Peyer's patch (tissue), 4 donors: ENCODE measurements at regions not wholly inside any gene's neighbourhood (a gene's known extent, or its start where the extent isn't known, plus 50 kb on each side); places are given as distances from the start of the nearest gene placed in this dataset.

Experiments
- DNase-seq, 3 donors: peaks; one replicate each; pipeline ENCODE4 v3.0.0-alpha.2; 2017 to 2019
- H3K27ac ChIP-seq, 4 donors: fragments of 200-600 bp; sonication (generic); one replicate each; pipeline ENCODE4 v1.5.1; 2016 to 2019
- H3K27me3 ChIP-seq, 2 donors: fragments of 200-600 bp; sonication (generic); one replicate each; pipeline ENCODE4 v1.5.1; 2019
- H3K36me3 ChIP-seq, 3 donors: fragments of 200-600 bp; sonication (generic); one replicate each; pipeline ENCODE4 v1.5.1; 2016 to 2019
- H3K4me1 ChIP-seq, 4 donors: fragments of 200-600 bp; sonication (generic); one replicate each; pipeline ENCODE4 v1.5.1; 2016 to 2019
- H3K4me3 ChIP-seq, 4 donors: fragments of 200-600 bp; sonication (generic); 1 replicate in 3 of 4; 2 replicates in 1 of 4; pipeline ENCODE4 v1.5.1; 2016 to 2019; ENCODE audit warnings: mild to moderate bottlenecking in 1 of 4
- H3K9me3 ChIP-seq, 4 donors: fragments of 200-600 bp; sonication (generic); one replicate each; pipeline ENCODE4 v1.5.1; 2016 to 2019; ENCODE audit warnings: mild to moderate bottlenecking in 1 of 4
- POLR2A ChIP-seq, 2 donors: fragments of 450-650 bp; IDR thresholded peaks; one replicate each; pipeline ENCODE4 v1.5.1; 2017; ENCODE audit warnings: antibody characterized with exemption in 2 of 2, mild to moderate bottlenecking in 2 of 2, moderate library complexity in 2 of 2
- TF ChIP-seq, protein P1 (sequence below), 6 experiments: fragments of 450-650 bp in 4 of 6; fragments of 200-600 bp in 2 of 6; sonication (generic) in 1 of 6; IDR thresholded peaks; one replicate each; pipeline ENCODE4 v1.5.1; 2017 to 2019; ENCODE audit warnings: antibody characterized with exemption in 6 of 6, mild to moderate bottlenecking in 3 of 6, moderate library complexity in 1 of 6

GRCh38 chr14:39851202-39851601 lies 419.0 kb upstream of the FBXO33 start:
- no peaks in the 10 kb centered on the region for H3K36me3 ChIP-seq
- H3K4me1 ChIP-seq: no peaks in the 10 kb centered on the region
- no peaks in the 10 kb centered on the region for H3K9me3 ChIP-seq
- H3K27me3 ChIP-seq: no peaks in the 10 kb centered on the region
- no peak for TF ChIP-seq POLR2A (IDR thresholded peaks at IDR 0.05)
- TF ChIP-seq, protein P1, sequence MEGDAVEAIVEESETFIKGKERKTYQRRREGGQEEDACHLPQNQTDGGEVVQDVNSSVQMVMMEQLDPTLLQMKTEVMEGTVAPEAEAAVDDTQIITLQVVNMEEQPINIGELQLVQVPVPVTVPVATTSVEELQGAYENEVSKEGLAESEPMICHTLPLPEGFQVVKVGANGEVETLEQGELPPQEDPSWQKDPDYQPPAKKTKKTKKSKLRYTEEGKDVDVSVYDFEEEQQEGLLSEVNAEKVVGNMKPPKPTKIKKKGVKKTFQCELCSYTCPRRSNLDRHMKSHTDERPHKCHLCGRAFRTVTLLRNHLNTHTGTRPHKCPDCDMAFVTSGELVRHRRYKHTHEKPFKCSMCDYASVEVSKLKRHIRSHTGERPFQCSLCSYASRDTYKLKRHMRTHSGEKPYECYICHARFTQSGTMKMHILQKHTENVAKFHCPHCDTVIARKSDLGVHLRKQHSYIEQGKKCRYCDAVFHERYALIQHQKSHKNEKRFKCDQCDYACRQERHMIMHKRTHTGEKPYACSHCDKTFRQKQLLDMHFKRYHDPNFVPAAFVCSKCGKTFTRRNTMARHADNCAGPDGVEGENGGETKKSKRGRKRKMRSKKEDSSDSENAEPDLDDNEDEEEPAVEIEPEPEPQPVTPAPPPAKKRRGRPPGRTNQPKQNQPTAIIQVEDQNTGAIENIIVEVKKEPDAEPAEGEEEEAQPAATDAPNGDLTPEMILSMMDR (IDR thresholded peaks at IDR 0.05): no peak
- no peak overlapping the region for H3K27ac ChIP-seq
- H3K4me3 ChIP-seq: no peak overlapping the region
- DNase-seq: no peak

- TF ChIP-seq POLR2A (IDR thresholded peaks at IDR 0.05): no peak
- TF ChIP-seq, protein P1 (IDR thresholded peaks at IDR 0.05): no peak
- DNase-seq: no peak
- Histone ChIP-seq H3K27ac (no peak overlapping the region), H3K4me1 (no peaks in the 10 kb centered on the region), H3K27me3 (no peaks in the 10 kb centered on the region), H3K9me3 (no peaks in the 10 kb centered on the region), H3K36me3 (no peaks in the 10 kb centered on the region), H3K4me3 (no peak overlapping the region)
These were observed 415.6 kb upstream of the FBXO33 start for GRCh38 chr14:39847852-39848251.

- Histone ChIP-seq H3K9me3 (no peaks in the 10 kb centered on the region), H3K4me1 (no peaks in the 10 kb centered on the region), H3K27me3 (no peaks in the 10 kb centered on the region), H3K36me3 (no peaks in the 10 kb centered on the region), H3K27ac (no peak overlapping the region), H3K4me3 (no peak overlapping the region)
- TF ChIP-seq POLR2A (IDR thresholded peaks at IDR 0.05): no peak
- TF ChIP-seq, protein P1 (IDR thresholded peaks at IDR 0.05): no peak
- no peak for DNase-seq
These were observed 415.0 kb upstream of the FBXO33 start for GRCh38 chr14:39847194-39847593.

- H3K4me3 ChIP-seq: no peak overlapping the region
- no peak for DNase-seq
- H3K36me3 ChIP-seq: no peaks in the 10 kb centered on the region
- no peaks in the 10 kb centered on the region for H3K27me3 ChIP-seq
- no peak for TF ChIP-seq POLR2A (IDR thresholded peaks at IDR 0.05)
- TF ChIP-seq, protein P1 (IDR thresholded peaks at IDR 0.05): no peak
- H3K9me3 ChIP-seq: no peaks in the 10 kb centered on the region
- no peaks in the 10 kb centered on the region for H3K4me1 ChIP-seq
- H3K27ac ChIP-seq: no peak overlapping the region
These were observed 411.6 kb upstream of the FBXO33 start for GRCh38 chr14:39843881-39844280.

DNA sequence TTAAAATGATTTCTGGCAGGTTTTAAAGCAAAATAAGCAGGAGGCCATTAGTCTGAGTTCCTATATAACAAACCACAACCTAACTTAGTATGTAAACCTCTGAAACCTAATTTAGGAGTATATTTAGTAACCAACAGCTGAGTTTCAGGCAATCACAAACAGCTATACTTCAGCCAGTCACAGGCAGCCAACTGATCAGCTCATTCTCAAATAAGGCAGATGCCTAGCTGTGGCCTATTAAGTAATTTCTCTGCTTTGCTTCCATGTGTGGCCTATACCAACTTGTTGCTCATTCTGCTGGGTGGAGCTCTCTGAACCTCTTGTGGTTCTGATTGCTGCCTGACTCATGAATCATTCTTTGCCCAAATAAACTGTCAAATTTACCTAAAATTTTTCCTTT lies 408.9 kb upstream of the FBXO33 start:
- TF ChIP-seq, protein P1 (IDR thresholded peaks at IDR 0.05): no peak
- TF ChIP-seq POLR2A (IDR thresholded peaks at IDR 0.05): no peak
- no peak for DNase-seq
- Histone ChIP-seq H3K27me3 (no peaks in the 10 kb centered on the region), H3K4me1 (no peaks in the 10 kb centered on the region), H3K36me3 (no peaks in the 10 kb centered on the region), H3K9me3 (no peaks in the 10 kb centered on the region), H3K4me3 (no peak overlapping the region), H3K27ac (no peak overlapping the region)
